Astrocyte (in vitro differentiated cells and primary cell): ENCODE measurements at regions not wholly inside any gene's neighbourhood (a gene's known extent, or its start where the extent isn't known, plus 50 kb on each side); places are given as distances from the start of the nearest gene placed in this dataset.

Experiments used
- DNase-seq: peaks from one replicate; pipeline ENCODE4 v3.0.0-alpha.2; 2010; ENCODE audit warnings: low read depth
- FAIRE-seq: peaks from 2 replicates; lab custom pipeline; 2011; peaks lifted over from hg19 to GRCh38; lab: Jason Lieb, UNC
- H2AFZ ChIP-seq: 2 replicates; pipeline ENCODE4 v1.6.0; 2012; ENCODE audit warnings: low read depth, low read length, inconsistent platforms
- H3K27ac ChIP-seq: 2 replicates; pipeline ENCODE4 v1.5.1; 2011; ENCODE audit warnings: low read depth, low read length, inconsistent platforms
- H3K27me3 ChIP-seq: 2 replicates; pipeline ENCODE4 v1.6.0; 2011; ENCODE audit warnings: low read length, inconsistent platforms; ENCODE audit not compliant: insufficient read depth
- H3K36me3 ChIP-seq: 2 replicates; pipeline ENCODE4 v1.5.1; 2011; ENCODE audit warnings: low read length, inconsistent platforms; ENCODE audit not compliant: insufficient read depth
- H3K4me1 ChIP-seq: 2 replicates; pipeline ENCODE4 v1.5.1; 2011; ENCODE audit warnings: low read length, inconsistent platforms; ENCODE audit not compliant: insufficient read depth
- H3K4me2 ChIP-seq: 2 replicates; pipeline ENCODE4 v1.6.0; 2012; ENCODE audit warnings: low read length, inconsistent platforms
- H3K4me3 ChIP-seq: 2 replicates; pipeline ENCODE4 v1.5.1; 2011; ENCODE audit warnings: low read depth, mild to moderate bottlenecking, low read length, inconsistent platforms; ENCODE audit not compliant: insufficient read depth
- H3K79me2 ChIP-seq: 2 replicates; pipeline ENCODE4 v1.6.0; 2012; ENCODE audit warnings: mild to moderate bottlenecking, low read length, inconsistent platforms; ENCODE audit not compliant: insufficient read depth
- H3K9ac ChIP-seq: 2 replicates; pipeline ENCODE4 v1.6.0; 2012; ENCODE audit warnings: mild to moderate bottlenecking, low read length, inconsistent platforms
- H3K9me3 ChIP-seq: 2 replicates; pipeline ENCODE4 v1.5.1; 2012; ENCODE audit warnings: low read depth, mild to moderate bottlenecking, low read length, inconsistent platforms; ENCODE audit not compliant: insufficient read depth
- H4K20me1 ChIP-seq: 2 replicates; pipeline ENCODE4 v1.6.0; 2012; ENCODE audit warnings: low read length, inconsistent platforms; ENCODE audit not compliant: insufficient read depth
- H3K27ac Mint-ChIP-seq: one replicate; pipeline ENCODE4 v1.8.0; 2021; ENCODE audit warnings: mild to moderate bottlenecking, mixed read lengths; ENCODE audit not compliant: unreplicated experiment
- H3K27me3 Mint-ChIP-seq: one replicate; pipeline ENCODE4 v1.8.0; 2021; ENCODE audit warnings: low read depth, mixed read lengths; ENCODE audit not compliant: unreplicated experiment
- H3K36me3 Mint-ChIP-seq: one replicate; pipeline ENCODE4 v1.8.0; 2021; ENCODE audit warnings: low read depth, mixed read lengths; ENCODE audit not compliant: unreplicated experiment
- H3K4me1 Mint-ChIP-seq: one replicate; pipeline ENCODE4 v1.8.0; 2021; ENCODE audit warnings: low read depth, mixed read lengths; ENCODE audit not compliant: unreplicated experiment
- H3K4me3 Mint-ChIP-seq: one replicate; pipeline ENCODE4 v1.8.0; 2021; ENCODE audit warnings: mild to moderate bottlenecking, moderate library complexity, mixed read lengths; ENCODE audit not compliant: unreplicated experiment
- H3K9me3 Mint-ChIP-seq: one replicate; pipeline ENCODE4 v1.8.0; 2021; ENCODE audit warnings: mild to moderate bottlenecking, mixed read lengths; ENCODE audit not compliant: unreplicated experiment
- CTCF ChIP-seq: IDR thresholded peaks from 2 replicates; pipeline ENCODE4 v1.5.1; 2011; ENCODE audit warnings: low read depth, mild to moderate bottlenecking, inconsistent platforms, low read length, moderate library complexity; ENCODE audit not compliant: insufficient read depth
- EZH2 ChIP-seq: IDR thresholded peaks from 2 replicates; pipeline ENCODE4 v1.6.1; 2012; ENCODE audit warnings: mild to moderate bottlenecking, low read length, inconsistent platforms; ENCODE audit not compliant: insufficient read depth

GRCh38 chr15:87756072-87756471, 500.5 kb downstream of the NTRK3 start:
- TF ChIP-seq EZH2, result no peak
- no peak for TF ChIP-seq CTCF
- FAIRE-seq, result no peak
- Mint-ChIP-seq H3K27me3 (peaks cover 2% of the 10 kb centered on the region), H3K4me1 (peaks cover 37% of the 10 kb centered on the region), H3K36me3 (no peaks in the 10 kb centered on the region), H3K9me3 (no peaks in the 10 kb centered on the region), H3K27ac (no peak overlapping the region), H3K4me3 (no peak overlapping the region)
- Histone ChIP-seq H3K79me2 (no peaks in the 10 kb centered on the region), H3K27ac (no peak overlapping the region), H3K27me3 (no peaks in the 10 kb centered on the region), H3K9me3 (no peaks in the 10 kb centered on the region), H3K4me1 (peaks cover 23% of the 10 kb centered on the region), H2AFZ (no peak overlapping the region), H3K4me3 (no peak overlapping the region), H3K36me3 (no peaks in the 10 kb centered on the region), H3K9ac (no peak overlapping the region), H4K20me1 (no peaks in the 10 kb centered on the region), H3K4me2 (no peak overlapping the region)
- no peak for DNase-seq

DNA sequence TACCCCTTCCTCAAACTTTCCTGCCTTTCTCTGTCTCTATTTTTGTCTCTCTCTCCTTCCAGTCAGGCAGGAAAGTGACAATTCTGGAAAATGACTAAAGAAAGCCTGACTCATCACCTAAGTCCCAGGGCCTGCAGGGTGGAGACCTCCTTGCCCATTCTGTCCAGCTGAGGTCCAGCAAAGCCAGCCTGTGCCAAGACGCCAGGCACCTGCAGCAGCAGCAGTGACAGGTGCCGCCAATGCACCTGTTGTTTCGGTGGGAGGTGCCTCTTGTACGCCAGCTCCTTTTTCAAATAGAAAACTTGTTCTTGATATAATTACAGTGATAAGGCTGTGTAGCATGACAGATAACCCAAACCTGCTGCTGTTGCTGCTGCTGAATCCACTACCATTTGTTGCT, 501.3 kb downstream of the NTRK3 start:
- Mint-ChIP-seq H3K27ac (no peak overlapping the region), H3K9me3 (no peaks in the 10 kb centered on the region), H3K4me1 (peaks cover 37% of the 10 kb centered on the region), H3K27me3 (peaks cover 2% of the 10 kb centered on the region), H3K4me3 (no peak overlapping the region), H3K36me3 (no peaks in the 10 kb centered on the region)
- H3K36me3 ChIP-seq, result no peaks in the 10 kb centered on the region
- no peaks in the 10 kb centered on the region for H3K9me3 ChIP-seq
- no peak overlapping the region for H3K4me3 ChIP-seq
- no peaks in the 10 kb centered on the region for H3K79me2 ChIP-seq
- DNase-seq (no peak), FAIRE-seq (no peak)
- TF ChIP-seq CTCF (no peak), EZH2 (no peak)
- H3K27me3 ChIP-seq, result no peaks in the 10 kb centered on the region
- no peak overlapping the region for H2AFZ ChIP-seq
- no peak overlapping the region for H3K9ac ChIP-seq
- no peaks in the 10 kb centered on the region for H4K20me1 ChIP-seq
- H3K4me2 ChIP-seq, result no peak overlapping the region
- no peak overlapping the region for H3K27ac ChIP-seq
- H3K4me1 ChIP-seq, result peaks cover 23% of the 10 kb centered on the region

- no peaks in the 10 kb centered on the region for H3K9me3 ChIP-seq
- H3K27me3 Mint-ChIP-seq, result peaks cover 2% of the 10 kb centered on the region
- FAIRE-seq, result no peak
These were observed 503.0 kb downstream of the NTRK3 start for GRCh38 chr15:87753539-87753938.

More at GRCh38 chr15:87753539-87753938, 503.0 kb downstream of the NTRK3 start:
- Mint-ChIP-seq H3K4me1 (peaks cover 33% of the 10 kb centered on the region), H3K9me3 (no peaks in the 10 kb centered on the region), H3K4me3 (no peak overlapping the region), H3K36me3 (no peaks in the 10 kb centered on the region), H3K27ac (peak overlapping the region; percentile 79)
- H3K4me1 ChIP-seq, result peaks cover 23% of the 10 kb centered on the region
- peak overlapping the region; percentile 35 for H3K9ac ChIP-seq
- no peaks in the 10 kb centered on the region for H3K79me2 ChIP-seq
- no peak for DNase-seq
- H4K20me1 ChIP-seq, result no peaks in the 10 kb centered on the region
- no peaks in the 10 kb centered on the region for H3K36me3 ChIP-seq
- H3K27me3 ChIP-seq, result no peaks in the 10 kb centered on the region
- no peak overlapping the region for H2AFZ ChIP-seq
- TF ChIP-seq CTCF (no peak), EZH2 (no peak)
- no peak overlapping the region for H3K4me3 ChIP-seq
- no peak overlapping the region for H3K4me2 ChIP-seq
- peak overlapping the region; percentile 56 for H3K27ac ChIP-seq
